Ovary (tissue), 3 donors: ENCODE measurements at regions not wholly inside any gene's neighbourhood (a gene's known extent, or its start where the extent isn't known, plus 50 kb on each side); places are given as distances from the start of the nearest gene placed in this dataset.

ENCODE experiments used
- CTCF ChIP-seq, 3 donors: fragments of 450-650 bp in 2 of 3; fragments of 200-600 bp in 1 of 3; IDR thresholded peaks; one replicate each; pipeline versions ENCODE4 v1.5.1 to v1.8.0; 2016 to 2022; ENCODE audit warnings: antibody characterized with exemption in 3 of 3, mild to moderate bottlenecking in 1 of 3
- EP300 ChIP-seq: sonication (generic); formaldehyde crosslinking; IDR thresholded peaks from one replicate; pipeline ENCODE4 v1.6.1; 2017; ENCODE audit warnings: antibody characterized with exemption
- POLR2A ChIP-seq: fragments of 450-650 bp; IDR thresholded peaks from one replicate; pipeline ENCODE4 v1.6.1; 2017; ENCODE audit warnings: antibody characterized with exemption, mild to moderate bottlenecking, moderate library complexity
- donor health status: DM: no; HTN: no; CAD: no.

DNA sequence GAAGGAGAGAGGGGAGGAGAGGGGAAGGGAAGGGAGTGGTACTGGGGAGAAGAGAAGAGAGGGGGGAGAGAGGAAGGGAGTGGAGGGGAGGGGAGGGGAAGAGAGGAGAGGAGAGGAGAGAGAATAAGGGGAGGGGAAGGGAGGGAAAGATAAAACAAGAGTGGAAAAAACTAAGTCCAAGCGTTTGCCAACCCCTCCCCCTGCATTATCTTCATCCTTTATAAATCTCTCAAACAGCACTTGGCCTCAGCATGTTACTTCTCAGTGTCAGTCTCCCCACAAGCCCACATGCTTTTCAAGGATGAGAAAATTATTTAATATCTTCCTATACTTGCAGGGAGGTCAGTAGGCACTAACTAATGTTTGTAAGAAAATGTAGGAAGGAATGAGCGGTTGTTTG lies 204.5 kb downstream of the LSM5 start:
- no peak for TF ChIP-seq CTCF (IDR thresholded peaks at IDR 0.05)
- no peak for TF ChIP-seq EP300
- TF ChIP-seq POLR2A = no peak
